Activated CD8-positive, alpha-beta memory T cell treated with anti-CD3 and anti-CD28 coated beads, Interleukin-2, amount 50 U/mL, for 24 hours (primary cell): ENCODE measurements at regions not wholly inside any gene's neighbourhood (a gene's known extent, or its start where the extent isn't known, plus 50 kb on each side); places are given as distances from the start of the nearest gene placed in this dataset.

Experiments used
- DNase-seq: peaks from one replicate; pipeline ENCODE4 v3.0.0-alpha.2; 2020; ENCODE audit errors: extremely low read depth

DNA sequence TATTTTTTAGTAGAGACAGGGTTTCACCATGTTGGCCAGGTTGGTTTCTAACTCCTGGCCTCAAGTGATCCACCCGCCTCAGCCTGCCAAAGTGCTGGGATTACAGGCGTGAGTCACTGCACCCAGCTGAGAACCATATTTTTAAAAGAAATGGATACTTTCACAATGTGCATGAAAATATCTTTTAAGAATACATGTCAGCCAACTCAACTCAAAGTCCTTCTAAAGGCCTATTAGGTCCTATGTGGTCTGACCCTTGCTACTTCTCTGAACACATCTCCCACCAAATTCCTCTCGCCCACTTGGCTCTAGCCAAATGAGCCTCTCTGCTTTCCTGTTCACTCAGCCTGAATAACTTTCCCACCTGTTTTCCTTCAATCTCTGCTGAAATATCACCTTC lies 119.6 kb downstream of the MTX2 start:
- DNase-seq: no peak

- DNase-seq: no peak
Observed at GRCh38 chr2:176390276-176391147, 121.3 kb downstream of the MTX2 start.

- no peak for DNase-seq
Observed at GRCh38 chr2:176391148-176391419, 121.8 kb downstream of the MTX2 start.

- DNase-seq: no peak
Observed at GRCh38 chr2:176392249-176392648, 123.0 kb downstream of the MTX2 start.

DNA sequence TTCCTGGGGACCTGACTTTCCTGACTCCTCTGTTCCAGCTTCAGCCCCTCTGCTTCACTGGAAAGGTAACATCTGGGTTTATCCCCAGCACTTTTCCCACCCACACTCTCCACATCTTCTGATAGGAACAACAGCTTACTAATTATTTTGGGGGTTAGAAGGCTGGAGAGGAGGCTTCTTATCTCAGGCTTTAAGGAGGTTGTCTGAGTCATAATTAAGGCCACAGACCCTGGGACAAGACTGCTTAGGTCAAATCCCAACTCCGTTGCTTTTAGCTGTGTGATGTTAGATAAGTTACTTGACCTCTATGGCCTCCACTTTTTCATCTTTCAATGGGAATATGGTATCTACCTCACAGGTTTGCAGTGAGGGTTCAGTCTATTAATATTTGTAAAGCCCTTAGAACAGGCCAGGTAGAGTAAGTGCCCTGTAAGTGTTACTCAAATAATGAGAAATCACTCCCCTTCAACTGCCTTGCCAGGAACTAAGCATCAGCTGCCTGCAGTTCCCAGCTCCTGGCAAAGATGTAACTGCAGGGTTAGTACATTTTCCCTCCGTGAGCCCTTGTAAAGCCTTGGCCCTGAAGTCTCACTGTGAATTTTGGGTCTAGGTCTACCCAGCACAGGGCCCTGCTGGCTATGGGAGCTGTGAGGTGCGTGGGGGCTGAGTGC lies 123.6 kb downstream of the MTX2 start:
- no peak for DNase-seq

DNA sequence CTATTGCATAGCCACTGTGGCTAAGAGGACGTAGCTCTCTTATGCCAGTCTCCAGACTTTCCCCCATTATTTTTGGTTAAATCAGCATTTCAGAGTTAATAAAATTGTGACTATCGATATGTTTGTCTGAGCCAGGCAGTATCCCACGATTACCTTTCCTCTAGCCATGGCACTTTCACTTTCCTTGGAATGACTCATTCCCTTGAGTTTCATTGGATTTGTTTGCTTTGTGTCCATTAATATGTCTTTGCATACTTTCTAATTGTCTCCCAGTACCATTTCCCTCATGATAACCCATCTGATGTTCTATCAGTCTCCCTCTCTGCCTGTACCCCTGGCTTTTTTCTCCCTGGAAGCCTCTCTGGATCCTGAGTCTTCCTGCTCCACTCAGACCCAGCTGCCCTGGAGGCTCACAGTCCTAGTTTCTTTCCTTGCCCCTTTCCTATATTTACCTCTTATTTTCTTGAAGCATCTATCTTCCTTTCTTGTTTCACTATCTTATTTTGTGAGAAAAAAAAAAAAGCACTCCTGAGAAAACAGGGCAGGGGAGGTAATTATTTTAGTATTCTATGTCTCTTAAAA lies 126.1 kb downstream of the MTX2 start:
- no peak for DNase-seq

- DNase-seq: no peak
Observed at GRCh38 chr2:176398243-176399073, 129.2 kb downstream of the MTX2 start.

- DNase-seq: no peak
Observed at GRCh38 chr2:176399074-176399598, 129.9 kb downstream of the MTX2 start.

DNA sequence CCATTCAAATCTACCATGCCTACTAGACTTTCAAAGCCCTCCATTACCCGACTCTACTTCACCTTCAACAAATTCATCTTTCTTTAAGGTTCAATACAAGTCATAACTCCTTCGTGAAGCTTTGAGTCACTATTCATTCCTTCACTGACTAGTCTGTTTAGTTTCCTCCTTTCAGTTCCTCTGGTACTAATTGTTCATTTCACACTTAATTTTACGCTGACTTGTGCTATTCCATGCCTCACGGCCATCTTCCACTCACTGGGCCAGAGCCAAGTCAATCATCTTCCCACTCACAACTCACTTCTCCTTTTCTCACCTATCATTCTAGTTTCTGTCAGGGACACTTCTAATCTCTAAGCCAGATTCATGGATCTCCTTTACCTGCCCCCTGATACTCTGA lies 136.2 kb downstream of the MTX2 start:
- DNase-seq: no peak

DNA sequence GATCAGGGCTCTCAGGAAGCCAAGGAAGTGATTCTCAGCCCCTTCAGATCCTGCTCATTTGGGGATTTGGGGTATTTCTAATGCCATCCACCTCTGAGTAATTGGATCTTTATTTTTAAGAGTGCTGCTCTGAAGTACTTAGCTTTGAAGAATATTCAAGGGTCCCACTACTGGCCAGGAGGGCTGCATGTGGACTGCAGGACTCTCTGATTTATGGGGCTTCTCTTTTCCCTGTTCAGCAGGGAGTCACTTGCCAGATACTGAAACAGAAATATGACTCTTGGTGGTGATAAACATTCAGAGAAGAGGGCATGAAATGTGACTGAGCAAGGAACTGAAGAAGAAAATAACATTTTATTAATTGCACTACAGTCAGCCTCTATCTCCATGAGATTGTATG lies 138.5 kb downstream of the MTX2 start:
- DNase-seq: no peak

- no peak for DNase-seq
Observed at GRCh38 chr2:176409671-176410070, 140.4 kb downstream of the MTX2 start.

DNA sequence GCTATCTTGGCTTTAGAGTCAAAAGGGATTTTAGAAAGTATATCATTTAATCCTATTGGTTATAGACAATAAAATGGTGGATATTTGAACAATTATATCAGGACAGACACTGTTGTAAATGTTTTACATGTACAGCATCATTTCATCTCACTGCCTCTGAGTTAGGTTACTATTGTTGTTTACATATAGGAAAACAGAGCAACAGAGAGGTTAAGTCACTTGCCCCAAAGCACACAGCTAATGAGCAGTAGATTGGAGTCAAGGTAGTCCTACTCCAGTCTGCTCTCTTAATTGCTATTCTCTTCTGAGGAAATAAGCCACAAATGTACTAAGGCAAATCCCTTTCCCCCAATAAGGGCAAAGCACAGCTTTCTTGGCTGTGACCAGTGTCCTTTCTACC lies 142.9 kb downstream of the MTX2 start:
- no peak for DNase-seq

DNA sequence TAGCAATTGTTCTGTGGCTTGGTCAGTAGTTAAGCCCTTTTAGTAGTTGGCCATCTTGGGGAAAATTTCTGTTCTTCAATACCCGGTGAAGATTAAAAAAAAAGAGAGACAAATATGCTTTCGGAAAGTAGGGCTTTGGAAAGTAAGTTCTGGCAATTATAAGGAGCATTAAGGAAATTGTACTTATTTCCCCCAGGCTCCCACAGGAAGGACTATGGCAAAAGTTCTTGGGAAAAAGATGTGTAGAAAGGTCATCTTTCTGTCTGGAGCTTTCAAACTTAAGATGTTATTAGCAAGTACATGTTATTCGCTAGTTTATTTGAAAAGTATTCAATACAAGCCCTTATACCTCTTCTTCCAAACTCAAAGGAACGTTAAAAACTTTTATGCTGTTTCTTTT lies 144.5 kb downstream of the MTX2 start:
- DNase-seq: no peak

DNA sequence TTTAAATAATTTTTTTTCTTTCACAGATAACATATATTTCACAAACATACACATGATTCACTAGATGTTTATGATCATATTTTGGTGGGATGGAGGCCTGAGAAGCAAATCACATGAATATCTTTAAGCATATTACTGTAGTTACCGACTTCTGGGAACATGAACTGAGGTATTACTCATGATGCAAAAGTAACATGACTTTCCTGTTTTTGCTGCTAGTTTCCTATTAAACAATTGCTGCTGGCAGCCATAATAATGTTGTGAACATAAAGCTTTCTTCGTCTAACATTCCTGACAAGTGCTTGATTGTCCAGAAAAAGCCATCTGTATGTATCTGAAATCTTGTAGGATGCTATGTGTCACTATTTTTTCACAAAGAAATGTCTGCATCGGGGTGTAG lies 145.4 kb downstream of the MTX2 start:
- DNase-seq: no peak

DNA sequence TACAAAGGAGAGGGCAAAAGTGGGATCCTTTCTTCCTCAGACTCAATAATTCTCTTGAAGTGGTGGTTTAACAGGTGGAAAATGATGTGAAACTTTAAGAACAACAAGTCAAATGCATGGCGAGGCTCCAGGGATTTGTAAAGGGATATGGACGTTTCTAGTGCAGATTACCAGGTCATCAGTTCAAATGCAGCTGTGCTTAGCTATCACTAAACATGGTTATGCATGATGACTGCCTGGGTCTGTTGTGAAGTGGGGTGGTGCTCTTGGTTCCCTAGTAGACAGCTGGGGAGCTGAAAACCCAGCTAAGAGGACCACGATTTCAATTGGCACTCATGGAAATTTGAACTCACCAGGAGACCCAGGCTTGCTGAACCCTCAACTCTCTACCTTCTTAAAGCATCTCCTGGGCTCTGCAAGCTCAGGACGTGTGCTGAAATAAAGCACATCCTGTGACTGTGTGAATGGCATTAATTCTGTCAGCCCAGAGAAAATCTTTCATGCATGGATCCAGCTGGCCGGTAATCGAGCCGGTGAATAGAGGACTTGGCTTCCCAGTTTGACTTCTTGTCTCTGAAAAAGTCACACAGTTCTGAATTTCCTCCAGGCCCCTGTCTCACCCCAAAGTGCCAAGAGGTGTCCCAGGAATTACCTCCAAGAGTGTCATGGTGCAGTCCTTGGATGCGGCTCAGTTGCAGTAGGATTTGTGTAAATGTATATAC lies 146.1 kb downstream of the MTX2 start:
- no peak for DNase-seq

GRCh38 chr2:176415937-176416499 lies 146.8 kb downstream of the MTX2 start:
- no peak for DNase-seq

DNA sequence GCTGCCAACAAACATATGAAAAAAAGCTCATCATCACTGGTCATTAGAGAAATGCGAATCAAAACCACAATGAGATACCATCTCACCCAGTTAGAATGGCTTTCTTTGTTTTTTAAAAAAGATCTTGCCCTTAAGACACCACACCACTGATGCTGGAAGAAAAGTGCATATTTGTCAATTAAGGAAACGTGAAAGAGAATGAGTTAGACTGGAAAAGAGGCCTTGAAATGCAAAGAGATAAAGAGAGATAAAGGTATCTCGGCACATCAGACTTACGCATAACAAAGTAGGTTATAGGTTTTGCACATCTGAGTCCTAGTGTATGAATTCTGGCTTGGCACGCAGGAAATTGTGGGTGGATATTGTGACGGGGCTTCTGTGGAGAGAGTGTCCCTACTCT lies 149.5 kb downstream of the MTX2 start:
- no peak for DNase-seq

DNA sequence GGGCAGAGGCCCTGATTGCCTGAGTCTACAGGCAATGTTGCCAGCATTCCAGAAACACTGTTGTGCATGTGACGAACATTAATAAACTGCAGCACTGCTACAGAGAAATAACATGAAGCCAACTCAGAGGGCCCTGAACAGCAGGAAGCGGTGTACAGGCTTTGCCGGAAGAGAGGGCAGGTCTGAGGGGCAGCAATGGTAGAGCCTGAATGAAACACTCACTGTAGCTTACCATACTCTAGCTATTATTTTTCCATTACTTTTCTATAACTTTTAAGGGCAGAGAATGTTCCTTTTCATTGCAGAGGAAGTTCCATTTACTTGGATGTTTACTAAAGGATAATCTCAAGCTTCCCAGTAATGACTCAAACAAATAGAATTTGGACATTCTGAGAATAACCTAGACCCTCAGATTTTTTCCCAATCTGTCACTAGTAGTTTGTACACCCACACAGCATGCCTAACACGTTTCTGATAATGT lies 150.4 kb downstream of the MTX2 start:
- no peak for DNase-seq

- no peak for DNase-seq
Observed at GRCh38 chr2:176421297-176422050, 152.2 kb downstream of the MTX2 start.

DNA sequence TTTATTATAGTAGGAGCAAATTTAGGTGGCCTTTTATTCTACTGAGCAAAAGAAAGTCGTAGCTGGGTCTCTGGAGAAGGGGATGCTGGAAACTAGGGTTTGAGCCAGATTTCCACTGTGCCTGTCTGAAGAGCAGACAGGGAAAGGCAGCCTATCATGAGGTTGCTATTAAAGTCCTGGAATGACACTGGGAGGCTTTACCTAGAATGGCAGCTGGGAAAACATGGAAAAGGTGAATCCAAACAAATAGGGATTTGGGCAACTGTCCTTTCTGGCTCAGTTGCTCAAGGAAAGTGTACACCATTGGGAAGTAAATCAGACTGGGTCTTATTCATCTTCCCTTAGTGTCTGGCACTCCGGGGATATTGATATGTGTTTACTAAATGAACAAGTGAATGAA lies 154.6 kb downstream of the MTX2 start:
- DNase-seq: no peak
